ENCODE measurements at regions not wholly inside any gene's neighbourhood (a gene's known extent, or its start where the extent isn't known, plus 50 kb on each side); places are given as distances from the start of the nearest gene placed in this dataset.

GRCh38 chr1:157247005-157247763, 109.0 kb upstream of the ETV3 start:
- no peak for TF ChIP-seq CTCF (IDR thresholded peaks at IDR 0.05; ENCODE audit: low read depth, low read length, missing control alignments)
- no peak overlapping the region for H3K4me3 ChIP-seq (ENCODE audit: low read depth, low read length)
- in situ Hi-C loops (cut with HindIII; ENCODE audit: low sequenced_read_pairs) = no loop called here

GRCh38 chr1:157245823-157246222, 107.6 kb upstream of the ETV3 start:
- in situ Hi-C loops (cut with HindIII; ENCODE audit: low sequenced_read_pairs) = no loop called here
- DNase-seq (ENCODE audit: low read depth) = no peak
- H3K4me3 ChIP-seq (ENCODE audit: low read depth, low read length) = no peak overlapping the region
- TF ChIP-seq CTCF (IDR thresholded peaks at IDR 0.05; ENCODE audit: low read depth, low read length, missing control alignments) = no peak

More at GRCh38 chr1:157247005-157247763, 109.0 kb upstream of the ETV3 start:
- no peak for DNase-seq (ENCODE audit: low read depth)

- DNase-seq (ENCODE audit: low read depth) = no peak
- TF ChIP-seq CTCF (IDR thresholded peaks at IDR 0.05; ENCODE audit: low read depth, low read length, missing control alignments) = no peak
- H3K4me3 ChIP-seq (ENCODE audit: low read depth, low read length) = no peak overlapping the region
- in situ Hi-C loops (cut with HindIII; ENCODE audit: low sequenced_read_pairs) = no loop called here
Measured at GRCh38 chr1:157241185-157241538, 103.0 kb upstream of the ETV3 start.

- no peak for TF ChIP-seq CTCF (IDR thresholded peaks at IDR 0.05; ENCODE audit: low read depth, low read length, missing control alignments)
- in situ Hi-C loops (cut with HindIII; ENCODE audit: low sequenced_read_pairs) = no loop called here
- no peak overlapping the region for H3K4me3 ChIP-seq (ENCODE audit: low read depth, low read length)
- no peak for DNase-seq (ENCODE audit: low read depth)
Measured at GRCh38 chr1:157240495-157241184, 102.4 kb upstream of the ETV3 start.

- in situ Hi-C loops (cut with HindIII; ENCODE audit: low sequenced_read_pairs) = no loop called here
- TF ChIP-seq CTCF (IDR thresholded peaks at IDR 0.05; ENCODE audit: low read depth, low read length, missing control alignments) = no peak
- DNase-seq (ENCODE audit: low read depth) = no peak
- no peak overlapping the region for H3K4me3 ChIP-seq (ENCODE audit: low read depth, low read length)
Measured at GRCh38 chr1:157239936-157240335, 101.7 kb upstream of the ETV3 start.

GRCh38 chr1:157238585-157238984, 100.4 kb upstream of the ETV3 start:
- H3K4me3 ChIP-seq (ENCODE audit: low read depth, low read length) = no peak overlapping the region
- TF ChIP-seq CTCF (IDR thresholded peaks at IDR 0.05; ENCODE audit: low read depth, low read length, missing control alignments) = no peak
- DNase-seq (ENCODE audit: low read depth) = no peak
- in situ Hi-C loops (cut with HindIII; ENCODE audit: low sequenced_read_pairs) = no loop called here
